ENCODE measurements at regions not wholly inside any gene's neighbourhood (a gene's known extent, or its start where the extent isn't known, plus 50 kb on each side); places are given as distances from the start of the nearest gene placed in this dataset.

GRCh38 chr15:79164043-79164442 lies 73.5 kb upstream of the RASGRF1 start:
- BruUV-seq (replicated peaks) = no TSS peak
- peaks cover 0 to 39% of the 10 kb centered on the region in 2 experiments for H3K27me3 ChIP-seq (ENCODE audit: control insufficient read depth in 2 of 2, insufficient read depth in 2 of 2, low read length in 2 of 2)
- ChIA-PET POLR2A (no interaction called here), CTCF (ENCODE audit: low intra/inter-chr PET ratio) (no interaction called here)
- intact Hi-C loops (cut with micrococcal nuclease) (no loop called here), in situ Hi-C loops (cut with MboI) (no loop called here)
- no peaks in the 10 kb centered on the region for H3K36me3 ChIP-seq (ENCODE audit: control insufficient read depth, insufficient read depth, low read length)
- ATAC-seq = no peak
- no peak for FAIRE-seq
- TF ChIP-seq CTBP1 (IDR thresholded peaks at IDR 0.05; ENCODE audit: borderline replicate concordance) = no peak
- no peak for TF ChIP-seq SMARCA4 (IDR thresholded peaks at IDR 0.05)
- TF ChIP-seq ZNF586 (CRISPR knock-in tag; conservative IDR thresholded peaks at IDR 0.05) = no peak
- no peak for TF ChIP-seq MAZ (CRISPR knock-in tag; conservative IDR thresholded peaks at IDR 0.05 in 1 of 2, IDR thresholded peaks at IDR 0.05 in 1 of 2)
- no peak for TF ChIP-seq RB1 (IDR thresholded peaks at IDR 0.05; ENCODE audit: low read depth)
- no peak for TF ChIP-seq SFPQ (IDR thresholded peaks at IDR 0.05; ENCODE audit: low read depth, low read length)
- no peaks in the 10 kb centered on the region for H3K9me1 ChIP-seq (ENCODE audit: control insufficient read depth, insufficient read depth, low read length)
- no peaks in the 10 kb centered on the region for H3K9me3 ChIP-seq (replicated peaks; ENCODE audit: control insufficient read depth, insufficient read depth, low read depth, low read length)
- H3K9ac ChIP-seq (ENCODE audit: insufficient read depth in 1 of 2, low read depth in 2 of 2, low read length in 2 of 2) = no peak overlapping the region
- H4K20me1 ChIP-seq (replicated peaks; ENCODE audit: control insufficient read depth, insufficient read depth, low read length) = no peaks in the 10 kb centered on the region
- H2AFZ ChIP-seq (ENCODE audit: low read depth, low read length) = no peak overlapping the region
- H3K4me1 ChIP-seq (replicated peaks in 1 of 2; ENCODE audit: control insufficient read depth in 2 of 2, insufficient read depth in 2 of 2, low read length in 2 of 2) = no peaks in the 10 kb centered on the region
- no peaks in the 10 kb centered on the region for H3K79me2 ChIP-seq (ENCODE audit: control insufficient read depth, insufficient read depth, low read length)
- 5% methylated on average over 4 of the region's 4 CpGs for WGBS (ENCODE audit: insufficient coverage, low coverage, missing lambda C conversion rate)
- DNase-seq (ENCODE audit: extremely low read depth in 1 of 4, low spot score in 3 of 4) = no peak
- H3K4me2 ChIP-seq (ENCODE audit: insufficient read depth, low read length) = no peak overlapping the region
- H3K4me3 ChIP-seq = no peak overlapping the region
- no peak overlapping the region for H3K27ac ChIP-seq (ENCODE audit: extremely low read depth, low read depth, low read length)
